ENCODE measurements at regions not wholly inside any gene's neighbourhood (a gene's known extent, or its start where the extent isn't known, plus 50 kb on each side); places are given as distances from the start of the nearest gene placed in this dataset.

DNA sequence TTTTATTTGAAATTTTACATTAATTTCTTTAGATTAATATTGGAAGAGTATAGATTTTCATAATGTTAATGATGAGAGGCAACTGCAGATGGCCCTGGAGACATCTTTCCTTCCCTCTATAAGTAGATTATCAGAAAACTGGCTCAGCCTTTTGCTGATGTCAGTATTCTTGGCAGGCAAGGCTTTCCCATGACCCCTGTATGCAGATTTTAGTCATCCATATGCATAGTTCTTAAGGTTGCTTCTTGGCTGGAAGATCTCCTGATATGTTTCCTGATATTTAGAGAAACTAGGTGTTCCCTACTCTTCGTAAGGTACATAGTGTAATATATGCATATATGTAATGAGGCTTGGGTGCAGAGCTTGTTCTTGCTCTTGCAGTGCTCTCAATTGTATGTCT, 911.4 kb downstream of the EPHA3 start:
- TF ChIP-seq POLR2A (IDR thresholded peaks at IDR 0.05; ENCODE audit: low read depth, low read length) (no peak), POLR2AphosphoS5 (IDR thresholded peaks at IDR 0.05; ENCODE audit: low read depth, low read length) (no peak)

Measured in GM12892 (cell line).